GM12878 (cell line): ENCODE measurements at regions not wholly inside any gene's neighbourhood (a gene's known extent, or its start where the extent isn't known, plus 50 kb on each side); places are given as distances from the start of the nearest gene placed in this dataset.

Experiments used
- ATAC-seq: fragments of 200-7000 bp; cut with Tn5 transposase; 3 replicates; pipeline ENCODE4 v1.9.1; 2020; ENCODE audit warnings: mild to moderate bottlenecking, moderate library complexity
- BruUV-seq: library from RNA; stranded (reverse); fragments of 400-500 nt; replicated peaks from 2 replicates; lab custom pipeline; 2021; lab: Mats Ljungman, UMichigan
- CTCF ChIA-PET: fragments of 300-600 bp; sonication (Branson Sonifier 250); formaldehyde crosslinking; extraction: SDS; loops from one replicate; lab custom pipeline; 2021; ENCODE audit warnings: inconsistent platforms; lab: Yijun Ruan, JAX
- POLR2A ChIA-PET: fragments of 350-600 bp; formaldehyde crosslinking; extraction: SDS; loops from one replicate; lab custom pipeline; 2021; ENCODE audit warnings: inconsistent platforms; lab: Charles Lee
- RAD21 ChIA-PET: fragments of 300-600 bp; sonication (Branson Sonifier 250); formaldehyde crosslinking; loops from one replicate; lab custom pipeline; 2023; ENCODE audit warnings: antibody characterized with exemption; ENCODE audit not compliant: unreplicated experiment; lab: Charles Lee
- SMC1A ChIA-PET: fragments of 300-600 bp; sonication (Branson Sonifier 250); formaldehyde crosslinking; loops from one replicate; lab custom pipeline; 2023; ENCODE audit not compliant: unreplicated experiment, uncharacterized antibody; lab: Charles Lee
- DNase-seq: peaks from one replicate; pipeline ENCODE4 v3.0.0-alpha.2; 2011; ENCODE audit warnings: low read depth, low spot score
- FAIRE-seq: peaks from 3 replicates; lab custom pipeline; 2011; peaks lifted over from hg19 to GRCh38; lab: Jason Lieb, UNC
- H2AFZ ChIP-seq: 2 replicates; pipeline ENCODE4 v1.6.0; 2011; ENCODE audit warnings: low read depth, low read length, control low read depth; ENCODE audit not compliant: control insufficient read depth
- H3K27ac ChIP-seq: 2 replicates; pipeline ENCODE4 v1.5.1; 2011; ENCODE audit warnings: control low read depth; ENCODE audit not compliant: control insufficient read depth, insufficient read depth
- H3K27me3 ChIP-seq, 2 experiments: replicated peaks in 1 of 2; 2 replicates each; pipeline versions ENCODE4 v1.6.0 to v1.6.1; 2011; ENCODE audit warnings: low read length in 1 of 2; ENCODE audit not compliant: control insufficient read depth in 2 of 2, insufficient read depth in 2 of 2
- H3K36me3 ChIP-seq, 2 experiments: 2 replicates each; pipeline ENCODE4 v1.5.1; 2011; ENCODE audit warnings: low read length in 1 of 2; ENCODE audit not compliant: control insufficient read depth in 2 of 2, insufficient read depth in 2 of 2
- H3K4me1 ChIP-seq: 2 replicates; pipeline ENCODE4 v1.6.1; 2011; ENCODE audit warnings: mild to moderate bottlenecking, low read length, moderate library complexity, mixed read lengths; ENCODE audit not compliant: control insufficient read depth, insufficient read depth
- H3K4me2 ChIP-seq: 2 replicates; pipeline ENCODE4 v1.6.0; 2011; ENCODE audit warnings: control low read depth; ENCODE audit not compliant: control insufficient read depth, insufficient read depth
- H3K4me3 ChIP-seq: fragments of 200-600 bp; sonication (generic); 2 replicates; pipeline ENCODE4 v1.5.1; 2016
- H3K79me2 ChIP-seq: 2 replicates; pipeline ENCODE4 v1.6.0; 2011; ENCODE audit warnings: low read length; ENCODE audit not compliant: control insufficient read depth, insufficient read depth
- H3K9ac ChIP-seq: 2 replicates; pipeline ENCODE4 v1.8.0; 2011; ENCODE audit warnings: low read length, control low read depth, mixed read lengths; ENCODE audit not compliant: control insufficient read depth, insufficient read depth
- H3K9me3 ChIP-seq: replicated peaks from 3 replicates; pipeline ENCODE4 v1.5.1; 2011; ENCODE audit warnings: mild to moderate bottlenecking, low read length; ENCODE audit not compliant: control insufficient read depth, insufficient read depth
- H4K20me1 ChIP-seq: 2 replicates; pipeline ENCODE4 v1.6.0; 2011; ENCODE audit not compliant: control insufficient read depth, insufficient read depth
- CHD1 ChIP-seq: IDR thresholded peaks from 2 replicates; pipeline ENCODE4 v1.6.1; 2012; ENCODE audit warnings: low read depth, low read length, improper control_type of control experiment
- CHD4 ChIP-seq: fragments of 200-600 bp; sonication (generic); IDR thresholded peaks from 2 replicates; pipeline ENCODE4 v1.6.1; 2016; ENCODE audit warnings: mild to moderate bottlenecking
- MEF2B ChIP-seq: fragments of 450-650 bp; IDR thresholded peaks from 2 replicates; pipeline ENCODE4 v1.6.1; 2018; ENCODE audit warnings: mild to moderate bottlenecking, moderate library complexity; ENCODE audit not compliant: partially characterized antibody, poor library complexity, severe bottlenecking
- POLR2A ChIP-seq: IDR thresholded peaks from 2 replicates; pipeline ENCODE4 v1.6.1; 2011; ENCODE audit warnings: low read depth, mild to moderate bottlenecking, low read length
- POLR2AphosphoS2 ChIP-seq: IDR thresholded peaks from 2 replicates; pipeline ENCODE4 v1.6.1; 2011; ENCODE audit warnings: low read depth, mild to moderate bottlenecking, low read length, improper control_type of control experiment, moderate library complexity
- RELA ChIP-seq: fragments of 450-650 bp; IDR thresholded peaks from 2 replicates; pipeline ENCODE4 v1.8.0; 2014; ENCODE audit warnings: borderline replicate concordance; ENCODE audit not compliant: partially characterized antibody
- STAT1 ChIP-seq: fragments of 450-650 bp; conservative IDR thresholded peaks from 2 replicates; pipeline ENCODE4 v1.6.1; 2014; ENCODE audit warnings: antibody characterized with exemption, mild to moderate bottlenecking
- TBL1XR1 ChIP-seq: IDR thresholded peaks from 2 replicates; pipeline ENCODE4 v1.6.1; 2012; ENCODE audit warnings: low read depth, low read length, improper control_type of control experiment
- TCF12 ChIP-seq: IDR thresholded peaks from 2 replicates; pipeline ENCODE4 v1.6.1; 2011; ENCODE audit warnings: low read depth, mild to moderate bottlenecking, low read length
- ZNF207 ChIP-seq: fragments of 450-650 bp; IDR thresholded peaks from 2 replicates; pipeline ENCODE4 v1.6.1; 2014; ENCODE audit warnings: antibody characterized with exemption, mild to moderate bottlenecking, borderline replicate concordance
- ZNF217 ChIP-seq: fragments of 450-650 bp; IDR thresholded peaks from 2 replicates; pipeline ENCODE4 v1.6.1; 2017; ENCODE audit warnings: antibody characterized with exemption, mild to moderate bottlenecking
- WGBS: methylation state at CpG from one replicate; pipeline ENCODE4 v1.1.6; 2016; ENCODE audit warnings: low lambda C conversion rate; ENCODE audit not compliant: insufficient replicate concordance, insufficient coverage; ENCODE audit errors: missing lambda C conversion rate; 5-methylcytosine and 5-hydroxymethylcytosine counted together
- in situ Hi-C: fragments of 300-500 bp; cut with MboI; formaldehyde crosslinking; loops from 9 replicates; pipeline ENCODE4 v1.14.3; 2018; ENCODE audit warnings: mixed read lengths
- intact Hi-C: fragments of 100-400 bp; cut with micrococcal nuclease; formaldehyde crosslinking; loops from one replicate; pipeline ENCODE4 v1.14.2; 2022; ENCODE audit not compliant: unreplicated experiment
- TF ChIP-seq, protein P1 (sequence below): fragments of 450-650 bp; IDR thresholded peaks from 2 replicates; pipeline ENCODE4 v1.6.1; 2018; ENCODE audit warnings: borderline replicate concordance, mild to moderate bottlenecking; ENCODE audit not compliant: partially characterized antibody

GRCh38 chr10:33893506-33893905, 559.0 kb upstream of the NRP1 start:
- POLR2A ChIA-PET = no interaction called here
- no peaks in the 10 kb centered on the region for H4K20me1 ChIP-seq
- H3K4me1 ChIP-seq = no peaks in the 10 kb centered on the region
- H3K36me3 ChIP-seq = no peaks in the 10 kb centered on the region
- ATAC-seq (no peak), FAIRE-seq (no peak), DNase-seq (no peak)
- intact Hi-C loops = no loop called here
- RAD21 ChIA-PET = no interaction called here
- H3K9ac ChIP-seq = no peak overlapping the region
- H2AFZ ChIP-seq = no peak overlapping the region
- no peaks in the 10 kb centered on the region for H3K27me3 ChIP-seq
- in situ Hi-C loops = no loop called here
- SMC1A ChIA-PET = no interaction called here
- no peaks in the 10 kb centered on the region for H3K79me2 ChIP-seq
- H3K27ac ChIP-seq = no peak overlapping the region
- no peak overlapping the region for H3K4me3 ChIP-seq
- H3K9me3 ChIP-seq = no peaks in the 10 kb centered on the region
- TF ChIP-seq ZNF217 = no peak
- CTCF ChIA-PET = no interaction called here
- no peak overlapping the region for H3K4me2 ChIP-seq
- BruUV-seq = no TSS peak

- in situ Hi-C loops = no loop called here
- intact Hi-C loops = no loop called here
Observed at GRCh38 chr10:33889371-33889770, 554.9 kb upstream of the NRP1 start.

More at GRCh38 chr10:33889371-33889770, 554.9 kb upstream of the NRP1 start:
- Histone ChIP-seq H3K27ac (no peak overlapping the region), H2AFZ (no peak overlapping the region), H3K4me2 (no peak overlapping the region), H3K36me3 (no peaks in the 10 kb centered on the region), H4K20me1 (no peaks in the 10 kb centered on the region), H3K27me3 (no peaks in the 10 kb centered on the region), H3K9ac (no peak overlapping the region), H3K4me3 (no peak overlapping the region), H3K9me3 (no peaks in the 10 kb centered on the region), H3K79me2 (no peaks in the 10 kb centered on the region), H3K4me1 (no peaks in the 10 kb centered on the region)
- ChIA-PET SMC1A (interaction anchor here (1.2 kb wide), 1 partner anchor 13 kb away, joined by 5 read pairs; no protein-coding TSS in a partner anchor), CTCF (no interaction called here), RAD21 (no interaction called here), POLR2A (no interaction called here)
- DNase-seq = no peak
- no peak for ATAC-seq
- 0% methylated on average over 2 of the region's 2 CpGs for WGBS
- TF ChIP-seq POLR2AphosphoS2 = no peak
- TF ChIP-seq ZNF207 = no peak
- TF ChIP-seq TBL1XR1 = no peak
- TF ChIP-seq CHD1 = no peak
- TF ChIP-seq, protein P1, sequence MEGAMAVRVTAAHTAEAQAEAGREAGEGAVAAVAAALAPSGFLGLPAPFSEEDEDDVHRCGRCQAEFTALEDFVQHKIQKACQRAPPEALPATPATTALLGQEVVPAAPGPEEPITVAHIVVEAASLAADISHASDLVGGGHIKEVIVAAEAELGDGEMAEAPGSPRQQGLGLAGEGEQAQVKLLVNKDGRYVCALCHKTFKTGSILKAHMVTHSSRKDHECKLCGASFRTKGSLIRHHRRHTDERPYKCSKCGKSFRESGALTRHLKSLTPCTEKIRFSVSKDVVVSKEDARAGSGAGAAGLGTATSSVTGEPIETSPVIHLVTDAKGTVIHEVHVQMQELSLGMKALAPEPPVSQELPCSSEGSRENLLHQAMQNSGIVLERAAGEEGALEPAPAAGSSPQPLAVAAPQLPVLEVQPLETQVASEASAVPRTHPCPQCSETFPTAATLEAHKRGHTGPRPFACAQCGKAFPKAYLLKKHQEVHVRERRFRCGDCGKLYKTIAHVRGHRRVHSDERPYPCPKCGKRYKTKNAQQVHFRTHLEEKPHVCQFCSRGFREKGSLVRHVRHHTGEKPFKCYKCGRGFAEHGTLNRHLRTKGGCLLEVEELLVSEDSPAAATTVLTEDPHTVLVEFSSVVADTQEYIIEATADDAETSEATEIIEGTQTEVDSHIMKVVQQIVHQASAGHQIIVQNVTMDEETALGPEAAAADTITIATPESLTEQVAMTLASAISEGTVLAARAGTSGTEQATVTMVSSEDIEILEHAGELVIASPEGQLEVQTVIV = no peak
- no peak for TF ChIP-seq CHD4
- TF ChIP-seq POLR2A = no peak
- no peak for TF ChIP-seq MEF2B
- no peak for TF ChIP-seq RELA
- TF ChIP-seq TCF12 = no peak
- no peak for TF ChIP-seq STAT1
- FAIRE-seq = no peak
- BruUV-seq = no TSS peak
